SK-N-SH treated with all-trans-retinoic acid at 6 μM for 48 hours (cell line): ENCODE measurements at regions not wholly inside any gene's neighbourhood (a gene's known extent, or its start where the extent isn't known, plus 50 kb on each side); places are given as distances from the start of the nearest gene placed in this dataset.
"Not testable (repeated sequence)": the region's sequence is repeated elsewhere in the genome, so short reads cannot be mapped to it uniquely, and the experiment has no call there.

Experiments used
- ATAC-seq: fragments of 200-7000 bp; cut with Tn5 transposase; 3 replicates; pipeline ENCODE4 v1.9.1; 2020; ENCODE audit warnings: mild to moderate bottlenecking, moderate library complexity
- ARNTL ChIP-seq: fragments of 450-650 bp; formaldehyde crosslinking; IDR thresholded peaks from 2 replicates; pipeline ENCODE4 v1.5.0; 2020; ENCODE audit warnings: low read depth, mild to moderate bottlenecking, moderate library complexity, borderline replicate concordance
- BACH2 ChIP-seq: fragments of 250-450 bp; sonication (Bioruptor Pico); IDR thresholded peaks from 2 replicates; pipeline ENCODE4 v1.9.0; 2021; ENCODE audit warnings: mild to moderate bottlenecking, borderline replicate concordance
- CREB5 ChIP-seq: fragments of 250-450 bp; sonication (Bioruptor Pico); IDR thresholded peaks from 2 replicates; pipeline ENCODE4 v1.5.1; 2020; ENCODE audit warnings: low read depth, mild to moderate bottlenecking, moderate library complexity
- CSDC2 ChIP-seq: fragments of 250-450 bp; sonication (Bioruptor Pico); IDR thresholded peaks from 2 replicates; pipeline ENCODE4 v1.5.0; 2020; ENCODE audit warnings: mild to moderate bottlenecking, moderate library complexity
- CSRNP3 ChIP-seq: fragments of 250-450 bp; sonication (Bioruptor Pico); IDR thresholded peaks from 2 replicates; pipeline ENCODE4 v1.5.1; 2021; ENCODE audit warnings: mild to moderate bottlenecking, moderate library complexity
- ESRRG ChIP-seq: fragments of 250-450 bp; sonication (Bioruptor Pico); IDR thresholded peaks from 2 replicates; pipeline ENCODE4 v1.6.1; 2021; ENCODE audit warnings: mild to moderate bottlenecking
- GLIS3 ChIP-seq: fragments of 250-450 bp; sonication (Bioruptor Pico); IDR thresholded peaks from 2 replicates; pipeline ENCODE4 v1.5.0; 2020; ENCODE audit warnings: mild to moderate bottlenecking, moderate library complexity
- OSR1 ChIP-seq: fragments of 250-450 bp; sonication (Bioruptor Pico); IDR thresholded peaks from 2 replicates; pipeline ENCODE4 v1.8.0; 2022; ENCODE audit warnings: moderate library complexity, mild to moderate bottlenecking, inconsistent platforms
- PATZ1 ChIP-seq: fragments of 250-450 bp; sonication (Bioruptor Pico); IDR thresholded peaks from 2 replicates; pipeline ENCODE4 v1.8.0; 2020; ENCODE audit warnings: mild to moderate bottlenecking, moderate library complexity, borderline replicate concordance
- POU6F1 ChIP-seq: fragments of 250-450 bp; sonication (Bioruptor Pico); IDR thresholded peaks from 2 replicates; pipeline ENCODE4 v1.8.0; 2021; ENCODE audit warnings: low read depth, mild to moderate bottlenecking, moderate library complexity, borderline replicate concordance
- PPARA ChIP-seq: fragments of 250-450 bp; sonication (Bioruptor Pico); IDR thresholded peaks from 2 replicates; pipeline ENCODE4 v1.5.0; 2020; ENCODE audit warnings: mild to moderate bottlenecking, borderline replicate concordance
- RARB ChIP-seq: fragments of 250-450 bp; sonication (Bioruptor Pico); IDR thresholded peaks from 2 replicates; pipeline ENCODE4 v1.8.0; 2021; ENCODE audit warnings: mild to moderate bottlenecking, moderate library complexity
- SNAI2 ChIP-seq: fragments of 250-450 bp; sonication (Bioruptor Pico); IDR thresholded peaks from 2 replicates; pipeline ENCODE4 v1.5.0; 2020; ENCODE audit warnings: mild to moderate bottlenecking, moderate library complexity
- TCF4 ChIP-seq: fragments of 250-450 bp; sonication (Bioruptor Pico); IDR thresholded peaks from 2 replicates; pipeline ENCODE4 v1.8.0; 2021; ENCODE audit warnings: mild to moderate bottlenecking, moderate library complexity, borderline replicate concordance
- TOX ChIP-seq: fragments of 250-450 bp; sonication (Bioruptor Pico); IDR thresholded peaks from 2 replicates; pipeline ENCODE4 v1.8.0; 2021; ENCODE audit warnings: mild to moderate bottlenecking, moderate library complexity, borderline replicate concordance
- TSHZ2 ChIP-seq: fragments of 250-450 bp; sonication (Bioruptor Pico); IDR thresholded peaks from 2 replicates; pipeline ENCODE4 v1.5.0; 2020; ENCODE audit warnings: mild to moderate bottlenecking, moderate library complexity
- ZC3H10 ChIP-seq: fragments of 250-450 bp; sonication (Bioruptor Pico); IDR thresholded peaks from 2 replicates; pipeline ENCODE4 v1.5.1; 2021; ENCODE audit warnings: mild to moderate bottlenecking, moderate library complexity
- ZFP3 ChIP-seq: fragments of 250-450 bp; sonication (Bioruptor Pico); IDR thresholded peaks from 2 replicates; pipeline ENCODE4 v1.5.0; 2020; ENCODE audit warnings: mild to moderate bottlenecking, moderate library complexity
- ZFP30 ChIP-seq: fragments of 450-650 bp; formaldehyde crosslinking; IDR thresholded peaks from 2 replicates; pipeline ENCODE4 v1.5.0; 2022; ENCODE audit warnings: mild to moderate bottlenecking, moderate library complexity
- ZNF565 ChIP-seq: fragments of 450-650 bp; formaldehyde crosslinking; conservative IDR thresholded peaks from 2 replicates; pipeline ENCODE4 v1.5.0; 2020; ENCODE audit warnings: low read depth, mild to moderate bottlenecking, moderate library complexity
- ZNF70 ChIP-seq: fragments of 450-650 bp; formaldehyde crosslinking; IDR thresholded peaks from 2 replicates; pipeline ENCODE4 v1.5.0; 2020; ENCODE audit warnings: mild to moderate bottlenecking, moderate library complexity
- ZNF8 ChIP-seq: fragments of 450-650 bp; formaldehyde crosslinking; IDR thresholded peaks from 2 replicates; pipeline ENCODE4 v1.5.0; 2020; ENCODE audit warnings: mild to moderate bottlenecking, moderate library complexity

GRCh38 chrX:139002319-139002718 lies 290.8 kb upstream of the FGF13 start:
- TF ChIP-seq OSR1 (CRISPR knock-in tag) (no peak), POU6F1 (no peak), CSDC2 (CRISPR knock-in tag) (no peak), GLIS3 (CRISPR knock-in tag) (no peak), SNAI2 (CRISPR knock-in tag) (no peak), TOX (CRISPR knock-in tag) (no peak), ZC3H10 (CRISPR knock-in tag) (no peak), RARB (CRISPR knock-in tag) (no peak), ZNF70 (CRISPR knock-in tag) (no peak), BACH2 (no peak), PPARA (CRISPR knock-in tag) (no peak), ARNTL (CRISPR knock-in tag) (no peak)
- no peak for ATAC-seq

GRCh38 chrX:138996268-138996667 lies 284.8 kb upstream of the FGF13 start:
- ATAC-seq = no peak
- TF ChIP-seq ARNTL (CRISPR knock-in tag) = no peak
- TF ChIP-seq TCF4 = no peak
- TF ChIP-seq PATZ1 (CRISPR knock-in tag) = no peak
- TF ChIP-seq CSDC2 (CRISPR knock-in tag) = no peak
- TF ChIP-seq PPARA (CRISPR knock-in tag) = no peak
- TF ChIP-seq ZFP3 (CRISPR knock-in tag) = no peak
- no peak for TF ChIP-seq BACH2
- no peak for TF ChIP-seq SNAI2 (CRISPR knock-in tag)
- no peak for TF ChIP-seq OSR1 (CRISPR knock-in tag)
- TF ChIP-seq ZFP30 (CRISPR knock-in tag) = no peak
- TF ChIP-seq ZNF565 (CRISPR knock-in tag) = no peak
- TF ChIP-seq GLIS3 (CRISPR knock-in tag) = no peak
- TF ChIP-seq RARB (CRISPR knock-in tag) = no peak
- no peak for TF ChIP-seq ZNF70 (CRISPR knock-in tag)
- TF ChIP-seq POU6F1 = no peak

- TF ChIP-seq ZNF8 (CRISPR knock-in tag) (no peak), CREB5 (CRISPR knock-in tag) (no peak), ZNF565 (CRISPR knock-in tag) (no peak), ZFP30 (CRISPR knock-in tag) (no peak)
- TF ChIP-seq, all 23 proteins: peak for 0
- ATAC-seq = no peak
These were observed 283.9 kb upstream of the FGF13 start for GRCh38 chrX:138995458-138995857.

- ATAC-seq = not testable (repeated sequence)
These were observed 278.9 kb upstream of the FGF13 start for GRCh38 chrX:138990425-138990824.

GRCh38 chrX:138986866-138987265 lies 275.3 kb upstream of the FGF13 start:
- no peak for ATAC-seq
- TF ChIP-seq ZNF8 (CRISPR knock-in tag) (no peak), ZFP3 (CRISPR knock-in tag) (no peak), CSRNP3 (CRISPR knock-in tag) (no peak), TCF4 (no peak), TOX (CRISPR knock-in tag) (no peak), CREB5 (CRISPR knock-in tag) (no peak), TSHZ2 (CRISPR knock-in tag) (no peak), ZFP30 (CRISPR knock-in tag) (no peak), ESRRG (no peak), RARB (CRISPR knock-in tag) (no peak), GLIS3 (CRISPR knock-in tag) (no peak), ZNF70 (CRISPR knock-in tag) (no peak), PPARA (CRISPR knock-in tag) (no peak)
